H1 (cell line): ENCODE measurements at regions not wholly inside any gene's neighbourhood (a gene's known extent, or its start where the extent isn't known, plus 50 kb on each side); places are given as distances from the start of the nearest gene placed in this dataset.

Experiments
- CTCF ChIA-PET: fragments of 300-600 bp; sonication (Branson Sonifier 250); formaldehyde crosslinking; loops from one replicate; lab custom pipeline; 2021; ENCODE audit not compliant: partially characterized antibody; lab: Charles Lee
- POLR2A ChIA-PET: fragments of 300-600 bp; sonication (Branson Sonifier 250); formaldehyde crosslinking; loops from one replicate; lab custom pipeline; 2021; ENCODE audit warnings: inconsistent platforms; ENCODE audit not compliant: partially characterized antibody; lab: Charles Lee
- DNase-seq, 2 experiments: peaks; one replicate each; pipeline versions ENCODE4 v3.0.0 to v3.0.0-alpha.2; 2010 to 2022; ENCODE audit warnings: low spot score in 2 of 2, low read depth in 1 of 2, mixed read lengths in 1 of 2
- FAIRE-seq: peaks from 2 replicates; lab custom pipeline; 2011; peaks lifted over from hg19 to GRCh38; lab: Jason Lieb, UNC
- H2AFZ ChIP-seq: 2 replicates; pipeline ENCODE4 v1.8.1; 2012; ENCODE audit warnings: low read length, inconsistent platforms
- H2AK5ac ChIP-seq: 2 replicates; pipeline ENCODE4 v1.6.1; 2013; ENCODE audit warnings: low read depth, low read length
- H2BK120ac ChIP-seq: replicated peaks from 2 replicates; pipeline ENCODE3; 2013; ENCODE audit warnings: low read depth, low read length, inconsistent platforms
- H2BK12ac ChIP-seq: 2 replicates; pipeline ENCODE4 v1.6.1; 2013; ENCODE audit warnings: low read depth, low read length
- H2BK15ac ChIP-seq: 2 replicates; pipeline ENCODE4 v1.6.1; 2013; ENCODE audit warnings: low read length
- H2BK20ac ChIP-seq: 2 replicates; pipeline ENCODE4 v1.6.1; 2013; ENCODE audit warnings: low read length
- H2BK5ac ChIP-seq: 2 replicates; pipeline ENCODE4 v1.6.1; 2013; ENCODE audit warnings: low read depth, low read length
- H3K14ac ChIP-seq: 2 replicates; pipeline ENCODE4 v1.6.1; 2013; ENCODE audit warnings: inconsistent platforms; ENCODE audit not compliant: insufficient read length
- H3K18ac ChIP-seq: 2 replicates; pipeline ENCODE4 v1.6.1; 2013; ENCODE audit warnings: low read length; ENCODE audit errors: extremely low read depth
- H3K23ac ChIP-seq: 2 replicates; pipeline ENCODE4 v1.6.1; 2013; ENCODE audit warnings: inconsistent platforms; ENCODE audit not compliant: insufficient read length
- H3K23me2 ChIP-seq: 2 replicates; pipeline ENCODE4 v1.6.1; 2013; ENCODE audit warnings: low read depth, low read length
- H3K27ac ChIP-seq: 2 replicates; pipeline ENCODE4 v1.6.1; 2011; ENCODE audit warnings: low read depth, low read length, inconsistent platforms
- H3K27me3 ChIP-seq, 4 experiments: replicated peaks in 1 of 4; 1 replicate in 1 of 4; 2 replicates in 3 of 4; pipeline versions ENCODE4 v1.6.1 to v1.8.1; 2011 to 2013; ENCODE audit warnings: low read length in 3 of 4, mild to moderate bottlenecking in 3 of 4, inconsistent platforms in 2 of 4, mixed read lengths in 2 of 4, moderate library complexity in 1 of 4; ENCODE audit not compliant: control insufficient read depth in 3 of 4, insufficient read depth in 3 of 4; ENCODE audit errors: extremely low read depth in 1 of 4
- H3K36me3 ChIP-seq, 4 experiments: 2 replicates each; pipeline versions ENCODE4 v1.6.1 to v1.8.1; 2011 to 2013; ENCODE audit warnings: mild to moderate bottlenecking in 4 of 4, low read length in 3 of 4, moderate library complexity in 2 of 4, control low read depth in 1 of 4, inconsistent platforms in 1 of 4; ENCODE audit not compliant: insufficient read depth in 4 of 4, control insufficient read depth in 2 of 4
- H3K4ac ChIP-seq: replicated peaks from 2 replicates; pipeline ENCODE3; 2013; ENCODE audit warnings: low read length, low read depth, mixed read lengths, inconsistent platforms; ENCODE audit not compliant: insufficient read length
- H3K4me1 ChIP-seq, 4 experiments: replicated peaks in 1 of 4; 1 replicate in 1 of 4; 2 replicates in 3 of 4; pipeline versions ENCODE4 v1.6.1 to v1.8.1; 2011 to 2013; ENCODE audit warnings: low read length in 3 of 4, inconsistent platforms in 2 of 4, mixed read lengths in 1 of 4; ENCODE audit not compliant: insufficient read depth in 4 of 4, control insufficient read depth in 3 of 4
- H3K4me2 ChIP-seq, 2 experiments: 2 replicates each; pipeline versions ENCODE4 v1.6.1 to v1.8.1; 2011 to 2013; ENCODE audit warnings: low read depth in 2 of 2, low read length in 2 of 2, control low read depth in 1 of 2, inconsistent platforms in 1 of 2, mild to moderate bottlenecking in 1 of 2; ENCODE audit not compliant: insufficient read depth in 1 of 2
- H3K4me3 ChIP-seq, 4 experiments: fragments of 200-600, 300-600 bp in 1 of 4; sonication (generic), shearing (Covaris generic), sonication (Bioruptor Twin) in 1 of 4; 2 replicates each; pipeline versions ENCODE4 v1.5.1 to v1.8.1; 2011 to 2016; ENCODE audit warnings: low read length in 4 of 4, low read depth in 3 of 4, control low read depth in 2 of 4, inconsistent platforms in 2 of 4, mild to moderate bottlenecking in 2 of 4, mixed read lengths in 1 of 4, moderate library complexity in 1 of 4; ENCODE audit not compliant: insufficient read depth in 2 of 4; ENCODE audit errors: extremely low read depth in 1 of 4
- H3K56ac ChIP-seq: replicated peaks from 2 replicates; pipeline ENCODE3; 2013; ENCODE audit warnings: low read depth, mild to moderate bottlenecking, mixed read lengths, low read length, inconsistent platforms; ENCODE audit not compliant: insufficient read length
- H3K79me1 ChIP-seq: 2 replicates; pipeline ENCODE4 v1.6.1; 2013; ENCODE audit warnings: low read depth, low read length, control low read depth
- H3K79me2 ChIP-seq, 2 experiments: 2 replicates each; pipeline versions ENCODE4 v1.6.1 to v1.8.1; 2012 to 2013; ENCODE audit warnings: low read length in 2 of 2, mild to moderate bottlenecking in 2 of 2, inconsistent platforms in 1 of 2; ENCODE audit not compliant: insufficient read depth in 2 of 2, control insufficient read depth in 1 of 2
- H3K9ac ChIP-seq, 4 experiments: replicated peaks in 1 of 4; 1 replicate in 1 of 4; 2 replicates in 3 of 4; pipeline versions ENCODE4 v1.6.1 to v1.8.1; 2011 to 2013; ENCODE audit warnings: low read depth in 3 of 4, low read length in 3 of 4, control low read depth in 2 of 4, mild to moderate bottlenecking in 2 of 4, moderate library complexity in 2 of 4, inconsistent platforms in 1 of 4; ENCODE audit errors: extremely low read depth in 1 of 4
- H3K9me3 ChIP-seq, 2 experiments: 2 replicates each; pipeline versions ENCODE4 v1.6.1 to v1.8.1; 2012 to 2013; ENCODE audit warnings: mild to moderate bottlenecking in 2 of 2, moderate library complexity in 2 of 2, control low read depth in 1 of 2, inconsistent platforms in 1 of 2, low read depth in 1 of 2, low read length in 1 of 2, mixed read lengths in 1 of 2; ENCODE audit not compliant: insufficient read depth in 2 of 2
- H4K20me1 ChIP-seq, 2 experiments: replicated peaks in 1 of 2; 2 replicates each; pipeline versions ENCODE3 to v1.8.1; 2011 to 2013; ENCODE audit warnings: inconsistent platforms in 2 of 2, low read length in 2 of 2, mild to moderate bottlenecking in 1 of 2; ENCODE audit not compliant: insufficient read depth in 2 of 2, control insufficient read depth in 1 of 2
- H4K5ac ChIP-seq: 2 replicates; pipeline ENCODE4 v1.6.1; 2013; ENCODE audit warnings: low read length, low read depth, mixed read lengths, inconsistent platforms; ENCODE audit not compliant: insufficient read length
- H4K8ac ChIP-seq: 2 replicates; pipeline ENCODE4 v1.8.0; 2013; ENCODE audit warnings: mild to moderate bottlenecking, moderate library complexity, low read length, inconsistent platforms; ENCODE audit not compliant: insufficient read depth; ENCODE audit errors: extremely low read depth
- H4K91ac ChIP-seq: replicated peaks from 2 replicates; pipeline ENCODE3; 2013; ENCODE audit warnings: low read length, mixed read lengths, inconsistent platforms; ENCODE audit not compliant: insufficient read length
- ATF3 ChIP-seq: IDR thresholded peaks from 2 replicates; pipeline ENCODE4 v1.6.1; 2011; ENCODE audit warnings: low read depth, mild to moderate bottlenecking, low read length; ENCODE audit not compliant: insufficient read depth
- CBX5 ChIP-seq: fragments of 300-800, 300-1000 bp; sonication (generic); IDR thresholded peaks from 2 replicates; pipeline ENCODE4 v1.7.1; 2016; ENCODE audit warnings: antibody characterized with exemption, low read length, low read depth
- CEBPB ChIP-seq: IDR thresholded peaks from 2 replicates; pipeline ENCODE4 v1.6.1; 2012; ENCODE audit warnings: low read depth, low read length
- CHD1 ChIP-seq: IDR thresholded peaks from 2 replicates; pipeline ENCODE4 v1.6.1; 2012; ENCODE audit warnings: low read depth, low read length, improper control_type of control experiment
- CREB1 ChIP-seq: IDR thresholded peaks from 2 replicates; pipeline ENCODE4 v1.6.1; 2012; ENCODE audit warnings: inconsistent platforms
- EGR1 ChIP-seq: IDR thresholded peaks from 2 replicates; pipeline ENCODE4 v1.6.1; 2011; ENCODE audit warnings: low read depth, low read length, borderline replicate concordance
- JUN ChIP-seq: IDR thresholded peaks from 2 replicates; pipeline ENCODE4 v1.6.1; 2011; ENCODE audit warnings: low read depth, mild to moderate bottlenecking, improper control_type of control experiment, low read length
- NANOG ChIP-seq: IDR thresholded peaks from 2 replicates; pipeline ENCODE4 v1.6.1; 2011; ENCODE audit warnings: low read length, low read depth, mild to moderate bottlenecking, inconsistent platforms; ENCODE audit not compliant: insufficient read depth, poor library complexity, severe bottlenecking
- POLR2AphosphoS5 ChIP-seq: IDR thresholded peaks from 2 replicates; pipeline ENCODE4 v1.6.1; 2011; ENCODE audit warnings: low read depth, low read length
- RBBP5 ChIP-seq: IDR thresholded peaks from 2 replicates; pipeline ENCODE4 v1.7.1; 2012; ENCODE audit warnings: low read depth, mild to moderate bottlenecking, inconsistent platforms, low read length, moderate library complexity, borderline replicate concordance
- SAP30 ChIP-seq: fragments of 300-600 bp; sonication (generic); IDR thresholded peaks from 2 replicates; pipeline ENCODE4 v1.7.1; 2012; ENCODE audit warnings: low read length, moderate library complexity, mild to moderate bottlenecking, inconsistent platforms; ENCODE audit not compliant: insufficient read depth, insufficient replicate concordance
- SIRT6 ChIP-seq: IDR thresholded peaks from one replicate; pipeline ENCODE4 v1.7.1; 2012; ENCODE audit warnings: low read length, inconsistent platforms
- SUZ12 ChIP-seq: fragments of 200-600 bp; sonication (generic); IDR thresholded peaks from 2 replicates; pipeline ENCODE4 v1.6.1; 2012; ENCODE audit warnings: mild to moderate bottlenecking, inconsistent platforms, low read length, moderate library complexity, mixed read lengths
- TAF1 ChIP-seq: IDR thresholded peaks from 2 replicates; pipeline ENCODE4 v1.6.1; 2011; ENCODE audit warnings: mild to moderate bottlenecking, low read depth, low read length
- ZNF274 ChIP-seq: IDR thresholded peaks from 2 replicates; pipeline ENCODE4 v1.7.0; 2012; ENCODE audit warnings: low read length, borderline replicate concordance; ENCODE audit errors: extremely low read depth
- WGBS, 2 experiments: shearing (Covaris generic) in 1 of 2; methylation state at CpG; one replicate each; pipeline versions ENCODE4 v1.1.6 to v1.1.7; 2013 to 2015; ENCODE audit warnings: low lambda C conversion rate in 2 of 2, mixed read lengths in 2 of 2, inconsistent platforms in 1 of 2, low coverage in 1 of 2, missing lambda C conversion rate in 1 of 2; ENCODE audit not compliant: insufficient replicate concordance in 2 of 2, insufficient coverage in 1 of 2, insufficient read length in 1 of 2; ENCODE audit errors: extremely low coverage in 1 of 2, missing lambda C conversion rate in 1 of 2; 5-methylcytosine and 5-hydroxymethylcytosine counted together

GRCh38 chr6:74167976-74168375, 472.0 kb downstream of the CD109 start:
- Histone ChIP-seq H2AK5ac (no peak overlapping the region), H3K23ac (no peak overlapping the region), H2BK12ac (no peak overlapping the region), H3K36me3 (no peaks in the 10 kb centered on the region), H3K79me1 (no peaks in the 10 kb centered on the region), H3K14ac (no peak overlapping the region), H3K18ac (no peak overlapping the region), H3K79me2 (no peaks in the 10 kb centered on the region), H3K23me2 (no peaks in the 10 kb centered on the region), H2BK15ac (no peak overlapping the region), H3K4ac (no peak overlapping the region), H2BK120ac (no peak overlapping the region), H4K8ac (no peak overlapping the region), H3K9me3 (no peaks in the 10 kb centered on the region), H3K4me1 (no peaks in the 10 kb centered on the region), H4K5ac (no peak overlapping the region), H3K56ac (no peak overlapping the region), H4K20me1 (no peaks in the 10 kb centered on the region), H3K27me3 (no peaks in the 10 kb centered on the region), H2BK5ac (no peak overlapping the region), H3K4me2 (no peak overlapping the region), H3K27ac (no peak overlapping the region), H3K4me3 (no peak overlapping the region), H2AFZ (no peak overlapping the region), H2BK20ac (no peak overlapping the region), H4K91ac (no peak overlapping the region), H3K9ac (no peak overlapping the region)
- ChIA-PET CTCF (interaction anchor here (1.2 to 1.3 kb wide), 2 partner anchors 17 to 77 kb away, joined by 3 read pairs; no protein-coding TSS in a partner anchor), POLR2A (no interaction called here)
- no peak for DNase-seq
- FAIRE-seq = no peak
- 95% methylated on average over 1 of the region's 1 CpG; no CpG with 5 or more reads in 1 of the 2 experiments for WGBS, 2 experiments
- TF ChIP-seq SUZ12 (no peak), RBBP5 (no peak), TAF1 (no peak), SIRT6 (no peak), CEBPB (no peak), CREB1 (no peak), NANOG (no peak), POLR2AphosphoS5 (no peak), ZNF274 (no peak), CBX5 (no peak), CHD1 (no peak), SAP30 (no peak), EGR1 (no peak), JUN (no peak), ATF3 (no peak)
